Calu3 (cell line): ENCODE measurements at regions not wholly inside any gene's neighbourhood (a gene's known extent, or its start where the extent isn't known, plus 50 kb on each side); places are given as distances from the start of the nearest gene placed in this dataset.
"Not testable (repeated sequence)": the region's sequence is repeated elsewhere in the genome, so short reads cannot be mapped to it uniquely, and the experiment has no call there.

Experiments used
- BruUV-seq: library from RNA; stranded (reverse); fragments of 400-500 nt; replicated peaks from 2 replicates; lab custom pipeline; 2021; lab: Mats Ljungman, UMichigan
- CTCF ChIA-PET: fragments of 300-600 bp; sonication (Branson Sonifier 250); formaldehyde crosslinking; loops from one replicate; lab custom pipeline; 2022; ENCODE audit warnings: antibody characterized with exemption; lab: Charles Lee
- DNase-seq: peaks from one replicate; pipeline ENCODE4 v3.0.0; 2022
- H3K27ac Mint-ChIP-seq: one replicate; pipeline ENCODE4 v1.8.0; 2022; ENCODE audit warnings: mixed read lengths; ENCODE audit not compliant: unreplicated experiment
- H3K27me3 Mint-ChIP-seq: one replicate; pipeline ENCODE4 v1.8.0; 2022; ENCODE audit warnings: mixed read lengths; ENCODE audit not compliant: unreplicated experiment
- H3K36me3 Mint-ChIP-seq: one replicate; pipeline ENCODE4 v1.8.0; 2022; ENCODE audit warnings: mild to moderate bottlenecking, moderate library complexity, mixed read lengths; ENCODE audit not compliant: insufficient read depth, unreplicated experiment
- H3K4me1 Mint-ChIP-seq: one replicate; pipeline ENCODE4 v1.8.0; 2022; ENCODE audit warnings: mild to moderate bottlenecking, low read depth, mixed read lengths; ENCODE audit not compliant: unreplicated experiment
- H3K4me3 Mint-ChIP-seq: one replicate; pipeline ENCODE4 v1.8.0; 2022; ENCODE audit warnings: mild to moderate bottlenecking, low read depth, moderate library complexity, mixed read lengths; ENCODE audit not compliant: unreplicated experiment
- H3K9me3 Mint-ChIP-seq: one replicate; pipeline ENCODE4 v1.8.0; 2022; ENCODE audit warnings: low read depth, mixed read lengths; ENCODE audit not compliant: unreplicated experiment
- CTCF ChIP-seq: fragments of 200-600 bp; IDR thresholded peaks from one replicate; pipeline ENCODE4 v1.8.0; 2022; ENCODE audit warnings: antibody characterized with exemption; ENCODE audit not compliant: unreplicated experiment
- intact Hi-C: fragments of 100-400 bp; cut with micrococcal nuclease; formaldehyde crosslinking; loops from one replicate; pipeline ENCODE4 v1.10.0; 2022; ENCODE audit not compliant: unreplicated experiment

GRCh38 chr13:34376483-34376882 lies 558.5 kb downstream of the RFC3 start:
- Mint-ChIP-seq H3K36me3 (peaks cover 5% of the 10 kb centered on the region), H3K4me1 (peaks cover 6% of the 10 kb centered on the region), H3K9me3 (no peaks in the 10 kb centered on the region), H3K27me3 (no peaks in the 10 kb centered on the region), H3K27ac (peak overlapping the region; percentile 11), H3K4me3 (no peak overlapping the region)
- no TSS peak for BruUV-seq
- intact Hi-C loops = no loop called here
- CTCF ChIA-PET = no interaction called here
- no peak for DNase-seq
- no peak for TF ChIP-seq CTCF

GRCh38 chr13:34381228-34381627 lies 560.8 kb upstream of the NBEA start:
- no TSS peak for BruUV-seq
- no peak overlapping the region for H3K4me3 Mint-ChIP-seq
- no peak overlapping the region for H3K27ac Mint-ChIP-seq
- intact Hi-C loops = no loop called here
- TF ChIP-seq CTCF = no peak
- no peaks in the 10 kb centered on the region for H3K4me1 Mint-ChIP-seq
- no peaks in the 10 kb centered on the region for H3K27me3 Mint-ChIP-seq
- no peaks in the 10 kb centered on the region for H3K36me3 Mint-ChIP-seq
- CTCF ChIA-PET = no interaction called here
- H3K9me3 Mint-ChIP-seq = no peaks in the 10 kb centered on the region
- no peak for DNase-seq

GRCh38 chr13:34383728-34384127 lies 558.3 kb upstream of the NBEA start:
- BruUV-seq = no TSS peak
- DNase-seq = no peak
- intact Hi-C loops = no loop called here
- Mint-ChIP-seq H3K27me3 (no peaks in the 10 kb centered on the region), H3K27ac (no peak overlapping the region), H3K9me3 (no peaks in the 10 kb centered on the region), H3K36me3 (no peaks in the 10 kb centered on the region), H3K4me3 (no peak overlapping the region), H3K4me1 (no peaks in the 10 kb centered on the region)
- TF ChIP-seq CTCF = no peak
- CTCF ChIA-PET = no interaction called here

GRCh38 chr13:34386229-34386628 lies 555.8 kb upstream of the NBEA start:
- H3K4me1 Mint-ChIP-seq, BruUV-seq, H3K36me3 Mint-ChIP-seq, H3K4me3 Mint-ChIP-seq, H3K27me3 Mint-ChIP-seq, H3K9me3 Mint-ChIP-seq, H3K27ac Mint-ChIP-seq, DNase-seq, intact Hi-C loops, CTCF ChIA-PET: not testable (repeated sequence)

- H3K4me1 Mint-ChIP-seq = no peaks in the 10 kb centered on the region
- no TSS peak for BruUV-seq
- peaks cover 3% of the 10 kb centered on the region for H3K9me3 Mint-ChIP-seq
- no peak for TF ChIP-seq CTCF
- H3K27me3 Mint-ChIP-seq = no peaks in the 10 kb centered on the region
- CTCF ChIA-PET = no interaction called here
- no peaks in the 10 kb centered on the region for H3K36me3 Mint-ChIP-seq
- no peak for DNase-seq
- H3K27ac Mint-ChIP-seq = no peak overlapping the region
- H3K4me3 Mint-ChIP-seq = no peak overlapping the region
- intact Hi-C loops = no loop called here
Observed at GRCh38 chr13:34391076-34391475, 551.0 kb upstream of the NBEA start.
